ENCODE measurements at regions not wholly inside any gene's neighbourhood (a gene's known extent, or its start where the extent isn't known, plus 50 kb on each side); places are given as distances from the start of the nearest gene placed in this dataset.

DNA sequence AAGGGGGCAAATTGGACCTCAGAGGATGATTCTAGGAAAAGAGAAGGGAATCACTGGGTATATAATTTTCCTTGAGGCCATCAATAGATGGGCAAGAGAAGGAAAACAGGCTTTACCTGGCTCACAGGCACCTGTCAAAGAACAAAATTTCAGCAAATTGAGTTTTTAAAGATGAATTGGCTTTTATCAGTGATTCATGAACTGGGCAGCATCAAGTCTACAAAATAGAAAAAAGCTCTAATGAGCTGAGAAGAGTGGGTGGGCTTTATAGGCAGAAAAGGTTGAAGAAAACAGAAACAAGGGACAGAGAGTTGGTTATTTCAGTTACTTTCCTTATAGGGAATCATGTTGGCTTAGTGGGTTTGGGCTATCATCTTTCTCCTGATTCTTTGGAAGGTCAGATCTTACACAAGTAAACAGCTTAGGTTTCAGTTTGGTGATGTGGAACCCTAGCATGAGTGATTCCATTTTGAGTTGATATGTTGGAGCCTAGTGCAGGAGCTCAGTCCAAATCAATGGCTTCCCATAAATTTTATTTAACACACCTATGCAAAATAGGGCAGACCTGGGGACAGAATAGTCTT is 120.7 kb upstream of the MED14 start:
- TF ChIP-seq EZH2 (IDR thresholded peaks at IDR 0.05; ENCODE audit: borderline replicate concordance, low read depth, low read length, severe bottlenecking) = no peak
- TF ChIP-seq, protein P1, sequence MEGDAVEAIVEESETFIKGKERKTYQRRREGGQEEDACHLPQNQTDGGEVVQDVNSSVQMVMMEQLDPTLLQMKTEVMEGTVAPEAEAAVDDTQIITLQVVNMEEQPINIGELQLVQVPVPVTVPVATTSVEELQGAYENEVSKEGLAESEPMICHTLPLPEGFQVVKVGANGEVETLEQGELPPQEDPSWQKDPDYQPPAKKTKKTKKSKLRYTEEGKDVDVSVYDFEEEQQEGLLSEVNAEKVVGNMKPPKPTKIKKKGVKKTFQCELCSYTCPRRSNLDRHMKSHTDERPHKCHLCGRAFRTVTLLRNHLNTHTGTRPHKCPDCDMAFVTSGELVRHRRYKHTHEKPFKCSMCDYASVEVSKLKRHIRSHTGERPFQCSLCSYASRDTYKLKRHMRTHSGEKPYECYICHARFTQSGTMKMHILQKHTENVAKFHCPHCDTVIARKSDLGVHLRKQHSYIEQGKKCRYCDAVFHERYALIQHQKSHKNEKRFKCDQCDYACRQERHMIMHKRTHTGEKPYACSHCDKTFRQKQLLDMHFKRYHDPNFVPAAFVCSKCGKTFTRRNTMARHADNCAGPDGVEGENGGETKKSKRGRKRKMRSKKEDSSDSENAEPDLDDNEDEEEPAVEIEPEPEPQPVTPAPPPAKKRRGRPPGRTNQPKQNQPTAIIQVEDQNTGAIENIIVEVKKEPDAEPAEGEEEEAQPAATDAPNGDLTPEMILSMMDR (IDR thresholded peaks at IDR 0.05; ENCODE audit: borderline replicate concordance, extremely low read depth, low read length, poor library complexity, severe bottlenecking) = no peak
